ENCODE measurements at regions not wholly inside any gene's neighbourhood (a gene's known extent, or its start where the extent isn't known, plus 50 kb on each side); places are given as distances from the start of the nearest gene placed in this dataset.

GRCh38 chr15:58340176-58340575 lies 91.6 kb upstream of the LIPC start:
- Histone ChIP-seq H3K36me3 (ENCODE audit: control insufficient read depth, insufficient read depth, low read length) (no peaks in the 10 kb centered on the region), H3K9me3 (replicated peaks; ENCODE audit: control insufficient read depth, low read depth, low read length) (no peaks in the 10 kb centered on the region), H3K27ac (ENCODE audit: low read length) (no peak overlapping the region), H3K4me3 (ENCODE audit: low read length) (no peak overlapping the region), H3K4me1 (ENCODE audit: control insufficient read depth, insufficient read depth, low read length) (no peaks in the 10 kb centered on the region), H3K27me3 (ENCODE audit: control insufficient read depth, insufficient read depth, low read length) (peaks cover 5% of the 10 kb centered on the region)
- 52% methylated on average over 2 of the region's 3 CpGs for WGBS (ENCODE audit: insufficient coverage)
- no peak for DNase-seq

DNA sequence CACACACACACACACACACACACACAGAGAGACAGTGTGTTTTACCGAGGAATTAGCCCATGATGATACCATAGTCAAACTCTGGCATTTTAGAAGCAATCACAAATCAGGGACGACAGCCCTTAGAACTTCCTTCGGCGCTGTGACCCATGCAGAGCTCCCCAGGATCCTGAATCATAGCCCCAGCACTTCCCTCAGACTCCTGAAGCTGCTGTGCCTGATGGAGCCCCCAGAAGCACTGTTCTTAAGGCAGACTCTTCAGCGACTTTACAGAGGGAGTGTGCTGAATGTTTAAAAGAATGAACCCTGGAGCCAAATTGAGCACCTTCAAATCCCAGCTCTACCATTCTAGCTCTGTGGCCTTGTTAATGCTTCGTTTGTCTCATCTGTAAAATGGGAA lies 89.3 kb upstream of the LIPC start:
- DNase-seq: no peak
- Histone ChIP-seq H3K27ac (ENCODE audit: low read length) (no peak overlapping the region), H3K27me3 (ENCODE audit: control insufficient read depth, insufficient read depth, low read length) (peaks cover 5% of the 10 kb centered on the region), H3K4me3 (ENCODE audit: low read length) (no peak overlapping the region), H3K9me3 (replicated peaks; ENCODE audit: control insufficient read depth, low read depth, low read length) (no peaks in the 10 kb centered on the region), H3K36me3 (ENCODE audit: control insufficient read depth, insufficient read depth, low read length) (no peaks in the 10 kb centered on the region), H3K4me1 (ENCODE audit: control insufficient read depth, insufficient read depth, low read length) (no peaks in the 10 kb centered on the region)
- 76% methylated on average over 3 of the region's 6 CpGs for WGBS (ENCODE audit: insufficient coverage)

- no peak for DNase-seq
- Histone ChIP-seq H3K27ac (ENCODE audit: low read length) (no peak overlapping the region), H3K9me3 (replicated peaks; ENCODE audit: control insufficient read depth, low read depth, low read length) (no peaks in the 10 kb centered on the region), H3K4me3 (ENCODE audit: low read length) (no peak overlapping the region), H3K4me1 (ENCODE audit: control insufficient read depth, insufficient read depth, low read length) (no peaks in the 10 kb centered on the region), H3K27me3 (ENCODE audit: control insufficient read depth, insufficient read depth, low read length) (peaks cover 5% of the 10 kb centered on the region), H3K36me3 (ENCODE audit: control insufficient read depth, insufficient read depth, low read length) (no peaks in the 10 kb centered on the region)
- no CpG with 5 or more reads among the region's 5 CpGs for WGBS (ENCODE audit: insufficient coverage)
Observed at GRCh38 chr15:58344213-58345070, 87.3 kb upstream of the LIPC start.

DNA sequence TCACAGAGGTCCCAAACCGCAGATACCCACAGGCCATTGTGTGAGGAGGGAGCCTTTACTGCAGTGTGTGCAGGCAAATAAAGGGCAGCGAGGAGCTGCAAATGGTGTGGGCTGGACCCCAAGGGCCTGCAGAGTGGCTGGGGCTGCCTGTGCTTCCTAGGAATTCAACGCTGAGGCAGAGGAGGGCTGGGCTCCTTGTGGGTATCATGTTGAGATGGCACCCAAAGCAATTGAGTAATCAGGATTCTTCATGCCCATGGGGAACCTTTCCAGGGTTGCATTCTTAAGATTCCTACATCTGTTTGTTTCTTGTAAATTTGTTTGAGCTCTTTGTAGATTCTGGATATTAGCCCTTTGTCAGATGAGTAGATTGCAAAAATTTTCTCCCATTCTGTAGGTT lies 85.4 kb upstream of the LIPC start:
- no peaks in the 10 kb centered on the region for H3K9me3 ChIP-seq (replicated peaks; ENCODE audit: control insufficient read depth, low read depth, low read length)
- no peaks in the 10 kb centered on the region for H3K4me1 ChIP-seq (ENCODE audit: control insufficient read depth, insufficient read depth, low read length)
- H3K27me3 ChIP-seq (ENCODE audit: control insufficient read depth, insufficient read depth, low read length): peaks cover 5% of the 10 kb centered on the region
- DNase-seq: no peak
- H3K36me3 ChIP-seq (ENCODE audit: control insufficient read depth, insufficient read depth, low read length): no peaks in the 10 kb centered on the region
- H3K4me3 ChIP-seq (ENCODE audit: low read length): no peak overlapping the region
- H3K27ac ChIP-seq (ENCODE audit: low read length): no peak overlapping the region
- 70% methylated on average over 3 of the region's 3 CpGs for WGBS (ENCODE audit: insufficient coverage)

DNA sequence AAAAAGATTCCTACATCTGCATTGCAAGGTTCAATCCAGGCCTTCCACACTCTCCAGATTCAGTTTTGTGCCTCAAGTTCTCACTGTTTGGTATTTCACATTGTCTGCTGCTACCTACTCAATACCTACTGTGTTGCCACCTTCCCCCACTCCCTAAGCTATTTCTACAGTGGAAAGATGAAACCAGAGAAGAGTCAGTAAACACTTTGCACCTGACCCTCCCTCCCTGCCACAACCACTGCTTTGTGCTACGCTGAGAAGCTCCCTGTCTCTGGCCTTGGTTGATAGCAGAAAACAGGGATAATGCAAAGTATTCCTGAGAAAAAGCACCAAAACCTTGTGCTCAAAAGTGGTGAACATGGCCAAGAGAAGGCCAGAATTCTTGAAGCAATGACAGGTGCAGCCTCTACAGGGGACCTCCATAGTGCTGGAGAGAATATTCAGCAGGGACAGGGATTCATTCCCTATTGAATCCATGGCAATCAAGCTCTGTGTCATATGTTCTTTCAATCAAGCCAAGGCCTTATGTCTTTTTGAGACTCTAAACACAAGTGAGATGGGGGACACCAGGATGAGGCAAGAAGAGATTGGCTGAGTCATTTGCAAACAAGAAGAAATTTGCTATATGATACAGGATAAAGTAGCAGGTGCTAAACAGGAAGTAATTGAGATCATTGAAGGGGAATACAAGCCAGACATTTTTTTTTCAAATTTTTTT lies 83.5 kb upstream of the LIPC start:
- WGBS (ENCODE audit: insufficient coverage): no CpG with 5 or more reads among the region's 1 CpG

GRCh38 chr15:58352026-58352929 lies 79.5 kb upstream of the LIPC start:
- H3K27me3 ChIP-seq (ENCODE audit: control insufficient read depth, insufficient read depth, low read length): peaks cover 18% of the 10 kb centered on the region
- H3K9me3 ChIP-seq (replicated peaks; ENCODE audit: control insufficient read depth, low read depth, low read length): no peaks in the 10 kb centered on the region
- DNase-seq: no peak
- no peak overlapping the region for H3K4me3 ChIP-seq (ENCODE audit: low read length)
- H3K36me3 ChIP-seq (ENCODE audit: control insufficient read depth, insufficient read depth, low read length): no peaks in the 10 kb centered on the region
- H3K4me1 ChIP-seq (ENCODE audit: control insufficient read depth, insufficient read depth, low read length): no peaks in the 10 kb centered on the region
- H3K27ac ChIP-seq (ENCODE audit: low read length): no peak overlapping the region
- WGBS (ENCODE audit: insufficient coverage): 83% methylated on average over 1 of the region's 5 CpGs

More for the DNA sequence above, 83.5 kb upstream of the LIPC start:
- H3K36me3 ChIP-seq (ENCODE audit: control insufficient read depth, insufficient read depth, low read length): no peaks in the 10 kb centered on the region
- no peaks in the 10 kb centered on the region for H3K27me3 ChIP-seq (ENCODE audit: control insufficient read depth, insufficient read depth, low read length)
- H3K27ac ChIP-seq (ENCODE audit: low read length): no peak overlapping the region
- no peaks in the 10 kb centered on the region for H3K4me1 ChIP-seq (ENCODE audit: control insufficient read depth, insufficient read depth, low read length)
- DNase-seq: no peak
- no peaks in the 10 kb centered on the region for H3K9me3 ChIP-seq (replicated peaks; ENCODE audit: control insufficient read depth, low read depth, low read length)
- no peak overlapping the region for H3K4me3 ChIP-seq (ENCODE audit: low read length)

DNA sequence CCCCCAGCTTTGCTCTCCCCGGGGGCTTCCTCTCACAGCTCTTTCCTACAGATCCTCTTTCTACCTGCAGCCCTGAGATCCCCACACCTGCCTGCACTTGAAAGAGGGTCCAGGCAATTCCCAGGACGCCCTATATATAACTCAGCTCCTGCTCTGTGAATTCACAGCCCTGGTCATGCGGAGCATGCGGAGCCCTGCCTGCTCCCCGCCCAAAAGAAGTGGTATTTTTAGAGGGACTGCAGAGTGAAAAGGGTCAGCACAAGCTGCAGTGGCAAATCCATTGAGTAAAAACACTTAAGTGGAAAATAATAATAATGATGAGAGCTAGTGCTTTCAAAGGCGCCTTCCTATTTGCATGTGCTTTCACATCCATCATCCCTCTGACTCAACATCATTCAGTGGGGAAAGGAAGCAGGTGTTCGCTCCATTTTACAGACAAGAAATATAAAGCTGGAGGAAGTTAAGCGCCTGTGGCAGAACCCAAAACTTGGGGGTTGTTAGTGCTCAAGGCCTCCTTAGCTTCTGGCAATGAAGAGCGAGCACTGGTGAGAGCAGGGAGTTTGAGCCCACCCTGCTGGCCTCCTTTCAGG lies 76.3 kb upstream of the LIPC start:
- peaks cover 3% of the 10 kb centered on the region for H3K4me1 ChIP-seq (ENCODE audit: control insufficient read depth, insufficient read depth, low read length)
- H3K27ac ChIP-seq (ENCODE audit: low read length): no peak overlapping the region
- peaks cover 37% of the 10 kb centered on the region for H3K27me3 ChIP-seq (ENCODE audit: control insufficient read depth, insufficient read depth, low read length)
- H3K4me3 ChIP-seq (ENCODE audit: low read length): no peak overlapping the region
- no peaks in the 10 kb centered on the region for H3K9me3 ChIP-seq (replicated peaks; ENCODE audit: control insufficient read depth, low read depth, low read length)
- H3K36me3 ChIP-seq (ENCODE audit: control insufficient read depth, insufficient read depth, low read length): no peaks in the 10 kb centered on the region
- no peak for DNase-seq
- WGBS (ENCODE audit: insufficient coverage): 76% methylated on average over 3 of the region's 9 CpGs

DNA sequence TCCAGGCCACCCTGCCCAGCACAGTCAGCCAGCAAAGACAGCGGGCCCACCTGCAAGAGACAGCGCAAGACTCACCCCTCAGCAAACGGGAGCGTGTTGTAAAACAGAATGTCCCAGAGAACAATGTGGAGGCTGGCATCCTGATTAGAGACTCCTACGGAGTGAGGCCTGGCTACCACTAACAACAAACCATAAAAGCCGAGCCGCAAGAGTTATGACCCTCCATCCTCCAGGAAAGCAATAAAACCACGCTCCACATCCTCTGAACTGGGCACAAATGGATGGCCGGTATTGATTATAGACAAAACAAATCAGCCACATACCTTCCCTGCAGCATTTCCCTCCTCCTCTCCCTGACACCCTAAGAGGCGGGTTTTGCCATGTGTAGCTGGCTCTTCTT lies 75.8 kb upstream of the LIPC start:
- DNase-seq: no peak
- WGBS (ENCODE audit: insufficient coverage): 52% methylated on average over 6 of the region's 10 CpGs

DNA sequence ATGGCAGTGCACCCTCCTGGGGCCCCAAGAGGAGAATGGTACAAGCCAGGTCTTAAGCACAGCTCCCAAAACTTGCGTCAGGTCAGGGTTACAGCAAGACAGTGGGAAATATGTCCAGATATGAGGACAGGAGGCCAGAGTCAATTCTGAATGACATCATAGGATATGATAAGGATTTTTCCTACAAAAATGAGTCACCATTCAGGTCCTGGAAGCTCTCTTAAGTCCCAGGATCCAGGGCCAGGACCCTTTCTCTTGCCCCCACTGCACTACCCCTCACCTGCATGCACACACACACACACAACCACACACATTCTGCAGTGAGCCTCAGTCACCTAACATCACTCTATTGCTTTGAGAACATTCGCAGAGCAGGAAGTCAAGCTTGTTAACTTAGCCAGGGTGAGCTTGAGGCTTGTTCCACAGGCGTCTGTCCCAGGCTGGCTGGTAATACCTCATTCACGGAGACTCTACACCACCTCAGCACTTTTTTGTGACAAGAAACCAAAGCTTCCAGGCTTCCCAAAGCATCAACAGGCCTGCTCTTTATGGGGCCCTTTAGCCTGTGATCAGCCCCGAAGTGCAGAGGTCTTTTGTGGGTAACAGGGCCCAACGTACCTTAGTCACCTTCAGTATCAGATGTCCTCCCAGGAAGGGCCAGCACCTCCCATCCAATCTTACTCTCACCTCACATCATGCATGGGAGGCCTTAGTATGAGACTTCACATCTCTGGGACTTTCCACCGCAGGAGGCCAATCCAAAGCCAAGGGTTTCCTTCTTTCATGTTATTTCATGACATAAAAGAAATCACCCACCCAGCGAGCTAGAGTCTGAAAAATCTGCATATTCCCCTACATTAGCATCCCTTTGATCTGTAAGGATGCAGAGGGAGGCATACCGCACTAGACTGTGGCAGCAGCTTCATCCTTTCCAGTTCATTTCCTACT lies 74.0 kb upstream of the LIPC start:
- Histone ChIP-seq H3K4me3 (ENCODE audit: low read length) (no peak overlapping the region), H3K27me3 (ENCODE audit: control insufficient read depth, insufficient read depth, low read length) (peaks cover 37% of the 10 kb centered on the region), H3K27ac (ENCODE audit: low read length) (no peak overlapping the region), H3K4me1 (ENCODE audit: control insufficient read depth, insufficient read depth, low read length) (peaks cover 10% of the 10 kb centered on the region), H3K36me3 (ENCODE audit: control insufficient read depth, insufficient read depth, low read length) (no peaks in the 10 kb centered on the region), H3K9me3 (replicated peaks; ENCODE audit: control insufficient read depth, low read depth, low read length) (no peaks in the 10 kb centered on the region)
- DNase-seq: no peak
- WGBS (ENCODE audit: insufficient coverage): 78% methylated on average over 5 of the region's 9 CpGs

More for the DNA sequence above, 75.8 kb upstream of the LIPC start:
- H3K4me1 ChIP-seq (ENCODE audit: control insufficient read depth, insufficient read depth, low read length): peaks cover 5% of the 10 kb centered on the region
- H3K36me3 ChIP-seq (ENCODE audit: control insufficient read depth, insufficient read depth, low read length): no peaks in the 10 kb centered on the region
- no peaks in the 10 kb centered on the region for H3K9me3 ChIP-seq (replicated peaks; ENCODE audit: control insufficient read depth, low read depth, low read length)
- no peak overlapping the region for H3K4me3 ChIP-seq (ENCODE audit: low read length)
- H3K27me3 ChIP-seq (ENCODE audit: control insufficient read depth, insufficient read depth, low read length): peaks cover 37% of the 10 kb centered on the region
- no peak overlapping the region for H3K27ac ChIP-seq (ENCODE audit: low read length)
